Activated CD4-positive, alpha-beta memory T cell treated with anti-CD3 and anti-CD28 coated beads, Interleukin-2, amount 10 ng/mL, durations not matched to agents 7 days and 5 days (primary cell): ENCODE measurements at regions not wholly inside any gene's neighbourhood (a gene's known extent, or its start where the extent isn't known, plus 50 kb on each side); places are given as distances from the start of the nearest gene placed in this dataset.

Experiments
- CTCF ChIA-PET: fragments of 350-600 bp; sonication (Branson Sonifier 250); formaldehyde crosslinking; loops from one replicate; lab custom pipeline; 2021; ENCODE audit warnings: antibody characterized with exemption, inconsistent platforms; lab: Charles Lee
- POLR2A ChIA-PET: fragments of 350-600 bp; sonication (Branson Sonifier 250); formaldehyde crosslinking; loops from one replicate; lab custom pipeline; 2021; ENCODE audit warnings: antibody characterized with exemption; lab: Charles Lee
- DNase-seq: peaks from one replicate; pipeline ENCODE4 v3.0.0-alpha.2; 2020
- H3K27ac Mint-ChIP-seq: one replicate; pipeline ENCODE4 v1.8.0; 2021; ENCODE audit warnings: mild to moderate bottlenecking, mixed read lengths
- H3K27me3 Mint-ChIP-seq: one replicate; pipeline ENCODE4 v1.8.0; 2021; ENCODE audit warnings: mixed read lengths
- H3K36me3 Mint-ChIP-seq: one replicate; pipeline ENCODE4 v1.8.0; 2021; ENCODE audit warnings: low read depth, mixed read lengths
- H3K4me1 Mint-ChIP-seq: one replicate; pipeline ENCODE4 v1.8.0; 2021; ENCODE audit warnings: mixed read lengths
- H3K4me3 Mint-ChIP-seq: one replicate; pipeline ENCODE4 v1.8.0; 2021; ENCODE audit warnings: mild to moderate bottlenecking, mixed read lengths
- H3K9me3 Mint-ChIP-seq: one replicate; pipeline ENCODE4 v1.8.0; 2021; ENCODE audit warnings: mixed read lengths

DNA sequence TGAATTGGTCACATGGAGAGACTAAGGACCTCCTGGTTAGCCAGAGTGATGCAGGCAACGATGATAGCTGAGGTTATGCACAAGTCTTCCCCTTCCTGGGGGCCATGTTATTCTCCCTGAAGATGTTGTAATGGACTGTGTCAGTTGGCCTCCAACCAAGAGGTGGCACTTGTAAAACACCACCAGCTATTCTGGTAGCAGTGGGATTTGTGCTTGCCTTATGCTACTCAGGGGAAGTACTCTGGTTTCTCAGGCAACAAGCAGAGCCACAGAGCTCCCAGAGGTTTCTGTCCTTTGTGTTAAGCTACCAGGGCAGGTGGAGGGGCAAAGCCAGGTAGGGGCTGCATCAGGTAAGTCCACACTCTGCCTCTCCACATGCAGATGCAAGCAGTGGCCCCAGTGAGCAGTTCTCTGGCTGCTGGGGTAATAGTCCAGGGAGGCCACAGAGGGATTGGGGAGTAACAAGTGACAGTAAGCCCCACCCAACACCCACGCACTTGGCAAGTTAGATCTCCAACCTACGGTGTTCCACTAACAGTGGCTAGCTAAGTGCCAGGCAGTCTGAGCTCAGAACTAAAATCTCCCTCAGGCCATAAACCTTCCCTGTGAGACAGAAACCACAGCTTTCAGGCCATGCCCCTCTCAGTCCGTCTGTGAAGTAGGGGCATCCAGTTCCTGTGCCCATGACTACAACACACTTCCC, 99.7 kb downstream of the RND3 start:
- Mint-ChIP-seq H3K27ac (no peak overlapping the region), H3K4me1 (no peaks in the 10 kb centered on the region), H3K27me3 (no peaks in the 10 kb centered on the region), H3K9me3 (peaks cover 5% of the 10 kb centered on the region), H3K36me3 (no peaks in the 10 kb centered on the region), H3K4me3 (no peak overlapping the region)
- ChIA-PET CTCF (no interaction called here), POLR2A (no interaction called here)
- DNase-seq = no peak

- Mint-ChIP-seq H3K4me3 (no peak overlapping the region), H3K36me3 (no peaks in the 10 kb centered on the region), H3K27ac (no peak overlapping the region), H3K9me3 (peaks cover 4% of the 10 kb centered on the region), H3K4me1 (no peaks in the 10 kb centered on the region), H3K27me3 (no peaks in the 10 kb centered on the region)
- POLR2A ChIA-PET = no interaction called here
- CTCF ChIA-PET = no interaction called here
- DNase-seq = no peak
Measured at GRCh38 chr2:150385211-150385610, 102.3 kb downstream of the RND3 start.

GRCh38 chr2:150383587-150383986, 103.9 kb downstream of the RND3 start:
- no peak overlapping the region for H3K4me3 Mint-ChIP-seq
- POLR2A ChIA-PET = no interaction called here
- H3K36me3 Mint-ChIP-seq = no peaks in the 10 kb centered on the region
- H3K27me3 Mint-ChIP-seq = no peaks in the 10 kb centered on the region
- no peak overlapping the region for H3K27ac Mint-ChIP-seq
- CTCF ChIA-PET = no interaction called here
- DNase-seq = no peak
- peaks cover 4% of the 10 kb centered on the region for H3K9me3 Mint-ChIP-seq
- no peaks in the 10 kb centered on the region for H3K4me1 Mint-ChIP-seq

DNA sequence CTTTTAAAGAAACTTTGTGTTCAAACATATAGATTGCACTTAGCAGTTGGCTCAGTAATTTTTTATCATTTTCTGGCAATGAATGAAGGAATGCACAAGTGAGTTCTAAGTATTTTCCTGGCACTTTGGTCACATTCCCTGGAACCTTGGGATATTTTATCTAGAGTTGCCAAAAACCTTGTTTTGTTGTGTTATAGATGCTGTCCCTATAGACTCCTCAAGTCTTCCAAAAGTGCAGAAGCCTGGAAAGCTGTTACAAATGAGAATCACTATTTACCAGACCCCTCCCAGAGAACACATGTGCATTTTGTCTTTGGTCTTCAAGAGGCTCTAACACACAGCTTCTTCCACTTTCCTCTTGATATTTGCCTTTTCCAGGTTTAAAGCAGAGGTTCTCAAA, 108.3 kb downstream of the RND3 start:
- no peaks in the 10 kb centered on the region for H3K27me3 Mint-ChIP-seq
- H3K4me3 Mint-ChIP-seq = no peak overlapping the region
- no peak overlapping the region for H3K27ac Mint-ChIP-seq
- DNase-seq = no peak
- H3K36me3 Mint-ChIP-seq = no peaks in the 10 kb centered on the region
- ChIA-PET POLR2A (no interaction called here), CTCF (no interaction called here)
- H3K4me1 Mint-ChIP-seq = no peaks in the 10 kb centered on the region
- peaks cover 5% of the 10 kb centered on the region for H3K9me3 Mint-ChIP-seq

DNA sequence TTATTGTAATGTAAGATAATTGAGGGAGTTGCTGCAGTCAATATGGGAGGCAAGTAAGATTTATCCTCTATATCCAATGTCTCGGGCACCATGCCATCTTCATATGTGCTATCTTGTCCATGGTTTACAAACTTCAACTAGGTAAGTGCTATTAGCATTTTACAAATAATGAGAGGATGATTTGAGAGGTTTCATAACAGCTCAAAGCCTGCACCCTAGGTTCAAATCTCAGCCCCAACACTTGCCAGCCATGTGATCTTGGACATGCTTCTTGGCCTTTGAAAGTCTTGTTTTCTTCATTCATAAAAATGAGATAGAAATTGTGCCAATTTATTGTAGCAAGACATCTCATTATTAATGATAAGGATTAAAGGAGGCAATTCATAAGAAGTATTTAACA, 108.8 kb downstream of the RND3 start:
- no peak for DNase-seq
- CTCF ChIA-PET = interaction anchor here (1.3 kb wide), 1 partner anchor 29 kb away, joined by 3 read pairs; no protein-coding TSS in a partner anchor
- no peaks in the 10 kb centered on the region for H3K36me3 Mint-ChIP-seq
- H3K27me3 Mint-ChIP-seq = no peaks in the 10 kb centered on the region
- no peak overlapping the region for H3K4me3 Mint-ChIP-seq
- H3K27ac Mint-ChIP-seq = no peak overlapping the region
- H3K4me1 Mint-ChIP-seq = no peaks in the 10 kb centered on the region
- POLR2A ChIA-PET = no interaction called here
- peaks cover 5% of the 10 kb centered on the region for H3K9me3 Mint-ChIP-seq

- no peak overlapping the region for H3K4me3 Mint-ChIP-seq
- no peaks in the 10 kb centered on the region for H3K27me3 Mint-ChIP-seq
- DNase-seq = no peak
- H3K36me3 Mint-ChIP-seq = no peaks in the 10 kb centered on the region
- ChIA-PET POLR2A (no interaction called here), CTCF (no interaction called here)
- no peak overlapping the region for H3K27ac Mint-ChIP-seq
- H3K9me3 Mint-ChIP-seq = peaks cover 2% of the 10 kb centered on the region
- H3K4me1 Mint-ChIP-seq = no peaks in the 10 kb centered on the region
Measured at GRCh38 chr2:150376553-150377335, 110.7 kb downstream of the RND3 start.

GRCh38 chr2:150375333-150375732, 112.1 kb downstream of the RND3 start:
- Mint-ChIP-seq H3K4me1 (no peaks in the 10 kb centered on the region), H3K36me3 (no peaks in the 10 kb centered on the region), H3K9me3 (peaks cover 2% of the 10 kb centered on the region), H3K4me3 (no peak overlapping the region), H3K27ac (no peak overlapping the region), H3K27me3 (no peaks in the 10 kb centered on the region)
- ChIA-PET POLR2A (no interaction called here), CTCF (interaction anchor here (0.6 kb wide), 1 partner anchor 179 kb away, joined by 5 read pairs; no protein-coding TSS in a partner anchor)
- no peak for DNase-seq

DNA sequence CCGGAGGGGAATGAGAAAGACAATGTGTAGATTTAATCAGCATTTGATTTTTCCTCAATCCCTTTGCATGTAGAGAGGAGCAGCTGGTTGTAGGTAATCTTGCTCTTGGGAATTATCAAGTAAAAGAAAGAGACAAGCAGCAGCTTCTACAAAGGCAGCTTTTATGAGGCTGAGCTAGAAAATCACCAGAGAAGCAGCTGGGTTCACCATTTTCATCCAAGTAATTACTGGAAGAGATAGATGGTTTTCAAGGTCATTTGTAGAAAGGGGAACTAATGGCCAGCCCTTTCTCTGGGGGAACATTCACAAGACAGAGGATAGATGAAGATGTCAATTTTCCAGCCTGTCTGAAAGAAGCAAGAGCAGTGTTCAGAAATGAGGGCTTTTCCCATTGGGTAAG, 113.0 kb downstream of the RND3 start:
- H3K36me3 Mint-ChIP-seq = no peaks in the 10 kb centered on the region
- DNase-seq = no peak
- no peaks in the 10 kb centered on the region for H3K4me1 Mint-ChIP-seq
- peaks cover 4% of the 10 kb centered on the region for H3K9me3 Mint-ChIP-seq
- no peak overlapping the region for H3K4me3 Mint-ChIP-seq
- CTCF ChIA-PET = no interaction called here
- H3K27me3 Mint-ChIP-seq = no peaks in the 10 kb centered on the region
- POLR2A ChIA-PET = no interaction called here
- H3K27ac Mint-ChIP-seq = no peak overlapping the region

- no peak for DNase-seq
- Mint-ChIP-seq H3K27ac (no peak overlapping the region), H3K27me3 (no peaks in the 10 kb centered on the region), H3K4me1 (no peaks in the 10 kb centered on the region), H3K36me3 (no peaks in the 10 kb centered on the region), H3K9me3 (peaks cover 4% of the 10 kb centered on the region), H3K4me3 (no peak overlapping the region)
- POLR2A ChIA-PET = no interaction called here
- CTCF ChIA-PET = no interaction called here
Measured at GRCh38 chr2:150373374-150373773, 114.1 kb downstream of the RND3 start.

- Mint-ChIP-seq H3K27ac (no peak overlapping the region), H3K4me1 (no peaks in the 10 kb centered on the region), H3K4me3 (no peak overlapping the region), H3K9me3 (peaks cover 3% of the 10 kb centered on the region), H3K36me3 (no peaks in the 10 kb centered on the region), H3K27me3 (no peaks in the 10 kb centered on the region)
- no peak for DNase-seq
- ChIA-PET CTCF (no interaction called here), POLR2A (no interaction called here)
Measured at GRCh38 chr2:150371044-150371818, 116.2 kb downstream of the RND3 start.

DNA sequence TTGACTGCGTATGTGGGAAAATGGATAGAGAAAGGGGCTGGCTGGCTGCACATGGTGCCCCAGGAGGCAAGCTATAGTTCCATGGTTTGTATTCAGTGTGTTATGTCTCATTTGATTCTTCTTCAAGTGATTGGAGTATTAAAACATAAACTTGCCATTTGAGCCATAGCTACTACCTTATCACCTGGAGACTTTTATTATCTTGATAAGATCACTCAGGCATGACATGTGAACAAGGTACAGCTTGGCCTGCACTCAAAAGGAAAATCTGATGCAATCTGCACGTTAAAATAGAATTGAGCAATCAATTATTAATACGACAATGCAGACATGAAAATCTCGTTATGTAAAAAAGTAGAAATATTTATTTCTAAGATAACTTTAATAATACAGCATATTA, 116.9 kb downstream of the RND3 start:
- Mint-ChIP-seq H3K36me3 (no peaks in the 10 kb centered on the region), H3K27ac (no peak overlapping the region), H3K9me3 (peaks cover 3% of the 10 kb centered on the region), H3K4me3 (no peak overlapping the region), H3K4me1 (no peaks in the 10 kb centered on the region), H3K27me3 (no peaks in the 10 kb centered on the region)
- no peak for DNase-seq
- ChIA-PET CTCF (no interaction called here), POLR2A (no interaction called here)

- Mint-ChIP-seq H3K4me3 (no peak overlapping the region), H3K9me3 (peaks cover 3% of the 10 kb centered on the region), H3K27me3 (no peaks in the 10 kb centered on the region), H3K27ac (no peak overlapping the region), H3K4me1 (no peaks in the 10 kb centered on the region), H3K36me3 (no peaks in the 10 kb centered on the region)
- ChIA-PET POLR2A (no interaction called here), CTCF (no interaction called here)
- no peak for DNase-seq
Measured at GRCh38 chr2:150369862-150370261, 117.6 kb downstream of the RND3 start.

- H3K36me3 Mint-ChIP-seq = no peaks in the 10 kb centered on the region
- H3K4me1 Mint-ChIP-seq = no peaks in the 10 kb centered on the region
- no peaks in the 10 kb centered on the region for H3K27me3 Mint-ChIP-seq
- POLR2A ChIA-PET = no interaction called here
- H3K27ac Mint-ChIP-seq = no peak overlapping the region
- no peak for DNase-seq
- CTCF ChIA-PET = no interaction called here
- H3K9me3 Mint-ChIP-seq = peaks cover 5% of the 10 kb centered on the region
- no peak overlapping the region for H3K4me3 Mint-ChIP-seq
Measured at GRCh38 chr2:150358468-150358807, 129.0 kb downstream of the RND3 start.
